NCI-H2196 (cell line): ENCODE measurements at regions not wholly inside any gene's neighbourhood (a gene's known extent, or its start where the extent isn't known, plus 50 kb on each side); places are given as distances from the start of the nearest gene placed in this dataset.
A peak's percentile ranks its signal among the peaks of the same experiment; 100 is the strongest.

Source experiments
- DNase-seq: peaks from one replicate; lab custom pipeline; 2025; ENCODE audit not compliant: unreplicated experiment; lab: John Stamatoyannopoulos, UW

GRCh38 chr9:118459913-118460312, 755.7 kb downstream of the TLR4 start:
- no peak for DNase-seq

DNA sequence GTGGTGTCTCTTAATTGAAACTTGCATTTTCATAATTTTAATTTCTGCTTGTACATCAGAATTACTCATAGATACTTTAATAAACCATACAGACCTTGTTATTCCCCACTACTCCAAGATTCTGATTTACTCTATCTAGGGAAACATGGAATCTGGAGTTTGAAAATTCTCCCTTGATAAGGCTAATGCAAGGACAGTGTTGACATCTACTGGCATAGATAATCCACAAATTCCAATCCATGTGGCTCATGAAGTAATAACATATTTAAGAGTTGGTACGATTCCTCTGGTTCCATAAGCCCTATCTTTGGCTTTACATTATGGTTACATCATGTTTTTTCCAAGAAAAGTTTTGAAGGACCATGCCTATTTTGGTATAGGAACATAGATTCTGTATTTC, 759.2 kb downstream of the TLR4 start:
- DNase-seq = no peak

DNA sequence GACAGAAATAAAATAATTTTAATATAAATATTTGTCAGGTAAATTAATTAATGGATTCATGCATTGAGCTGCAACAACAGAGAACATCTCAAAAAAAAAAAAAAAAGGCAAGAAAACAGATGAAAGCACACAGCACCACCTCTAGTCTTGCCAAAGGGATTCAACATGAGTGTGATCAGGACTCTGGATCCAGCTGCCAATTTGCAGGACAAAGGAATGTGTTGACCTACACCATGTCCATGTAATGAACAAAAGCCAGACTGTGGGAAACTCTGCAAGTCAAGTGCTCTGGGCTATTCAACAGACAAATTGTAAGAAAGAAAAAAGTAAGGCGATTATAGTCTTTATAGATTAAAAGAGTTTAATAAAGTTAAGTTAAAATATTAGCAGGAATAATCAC, 769.3 kb downstream of the TLR4 start:
- peak; percentile 1 for DNase-seq

GRCh38 chr9:118478752-118479151, 774.5 kb downstream of the TLR4 start:
- no peak for DNase-seq

DNA sequence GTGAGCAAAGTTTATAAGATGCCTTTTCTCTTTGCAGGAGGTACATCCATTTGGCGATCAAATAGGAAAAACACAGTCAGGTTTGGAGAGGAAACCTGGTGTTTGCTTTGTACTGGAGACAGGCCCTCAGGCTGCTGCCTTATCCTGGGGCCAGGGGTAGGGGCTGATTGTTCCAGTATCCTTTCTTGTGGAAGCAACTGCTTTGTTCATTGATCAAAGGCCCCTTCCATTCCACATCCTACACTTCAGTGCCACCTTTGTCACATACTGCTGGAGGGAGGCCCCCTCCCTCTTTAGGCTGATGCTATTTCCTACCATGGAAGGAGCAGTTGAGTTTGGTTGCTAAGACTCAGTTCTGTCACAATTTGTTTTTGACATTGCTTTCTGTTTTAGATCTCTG, 778.1 kb downstream of the TLR4 start:
- DNase-seq = no peak

DNA sequence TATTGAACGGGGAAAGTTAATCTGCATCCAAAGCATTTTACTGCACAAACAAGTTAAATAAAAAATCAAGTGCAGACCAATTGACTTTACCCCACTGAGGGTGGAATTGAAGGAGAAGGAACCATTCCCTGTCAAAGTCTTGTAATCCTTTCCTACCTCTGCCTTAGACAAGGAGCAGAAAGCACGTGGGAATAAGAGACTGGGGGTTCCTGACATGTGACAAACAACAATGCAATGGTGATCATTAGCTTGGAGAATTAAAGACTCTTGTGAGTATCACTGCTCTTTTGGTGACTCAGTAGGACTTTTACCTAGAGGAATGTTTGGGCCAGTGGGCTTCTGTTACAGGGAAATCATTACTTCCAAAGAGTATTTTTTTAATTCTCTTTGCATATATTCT, 779.5 kb downstream of the TLR4 start:
- no peak for DNase-seq

DNA sequence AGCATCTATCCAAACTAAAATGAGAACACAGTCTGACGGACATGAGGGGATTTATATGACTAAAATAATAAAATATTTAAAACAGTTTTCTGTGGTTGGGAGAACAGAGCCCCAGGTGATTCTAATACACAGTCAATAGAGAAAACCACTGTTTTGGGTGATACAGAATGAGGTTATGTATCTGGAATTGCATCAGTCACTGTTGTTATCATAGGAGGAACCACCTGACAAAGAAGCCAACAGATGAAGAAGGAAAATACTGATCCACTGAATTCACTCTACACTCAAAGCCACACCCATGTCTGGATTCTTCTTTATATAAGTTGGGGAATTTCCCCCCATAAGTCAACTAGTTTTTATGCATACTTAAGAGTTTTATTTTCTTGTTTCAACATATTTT, 799.0 kb downstream of the TLR4 start:
- DNase-seq = no peak

DNA sequence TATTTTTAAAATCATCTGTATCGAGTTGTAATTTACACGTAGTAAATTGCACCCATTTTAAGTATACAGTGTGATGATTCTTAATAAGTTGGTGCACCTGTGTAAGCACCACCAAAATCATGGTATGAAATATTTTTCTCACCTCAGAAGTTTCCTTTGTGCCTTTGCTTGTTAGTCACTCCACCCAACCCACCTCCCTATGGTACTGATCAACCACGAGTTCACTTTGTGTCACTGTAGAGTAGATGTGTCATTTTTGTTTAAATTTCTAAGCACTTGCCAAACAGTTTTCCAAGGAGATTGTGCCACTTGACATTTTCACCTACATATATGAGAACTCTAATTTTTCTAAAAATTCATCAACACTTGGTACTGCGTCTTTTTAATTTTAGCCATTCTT, 806.5 kb downstream of the TLR4 start:
- no peak for DNase-seq

- DNase-seq = no peak
These were observed 811.7 kb downstream of the TLR4 start for GRCh38 chr9:118515947-118516346.

- DNase-seq = no peak
These were observed 817.1 kb downstream of the TLR4 start for GRCh38 chr9:118521261-118521660.

DNA sequence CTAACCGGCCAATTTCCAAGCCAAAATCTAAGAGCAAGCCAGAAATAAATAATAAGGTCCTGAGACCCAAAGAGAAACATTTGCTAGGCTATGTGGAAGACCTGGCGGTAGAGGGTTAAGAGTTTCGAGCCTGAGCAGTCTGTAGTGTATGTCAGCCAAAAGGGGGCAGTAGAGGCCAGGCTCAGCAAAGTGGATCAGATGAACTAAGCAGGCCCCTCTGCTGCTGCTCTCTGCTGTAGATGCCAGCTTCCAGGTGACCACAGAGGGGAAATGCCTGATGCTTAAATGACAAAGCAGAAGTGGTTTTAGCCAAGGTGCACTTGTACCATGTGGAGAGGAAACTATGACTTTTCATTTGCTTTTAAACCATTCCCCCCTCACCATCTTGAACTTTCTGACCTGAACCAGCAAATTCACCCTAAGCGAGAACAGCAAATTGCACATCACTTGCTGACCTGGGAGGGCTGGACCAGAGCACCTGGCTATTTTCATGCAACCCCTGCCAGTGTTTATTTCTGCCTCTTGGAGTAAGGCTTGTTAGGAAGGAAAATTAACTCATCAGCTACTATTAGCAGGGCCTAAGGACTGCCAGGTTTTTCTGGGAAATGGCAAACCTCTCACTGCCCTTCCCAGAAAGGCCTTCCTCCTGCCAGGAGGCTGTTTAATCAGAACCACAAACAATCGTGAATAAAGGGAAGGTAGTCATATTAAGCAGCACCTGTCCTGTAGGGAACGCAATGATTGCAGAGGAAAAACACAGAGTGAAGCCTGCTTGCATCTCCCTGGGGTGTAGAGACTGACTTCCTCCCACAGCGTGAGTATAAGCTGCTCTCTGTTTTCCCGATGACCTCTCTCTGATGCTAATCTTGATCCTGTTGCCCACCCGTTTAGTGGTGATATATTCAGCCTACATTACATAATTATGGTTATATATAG, 818.2 kb downstream of the TLR4 start:
- peak; percentile 53 for DNase-seq

- no peak for DNase-seq
These were observed 823.1 kb downstream of the TLR4 start for GRCh38 chr9:118527261-118527660.

GRCh38 chr9:118529210-118529609, 825.0 kb downstream of the TLR4 start:
- DNase-seq = no peak

GRCh38 chr9:118529624-118530214, 825.5 kb downstream of the TLR4 start:
- no peak for DNase-seq

DNA sequence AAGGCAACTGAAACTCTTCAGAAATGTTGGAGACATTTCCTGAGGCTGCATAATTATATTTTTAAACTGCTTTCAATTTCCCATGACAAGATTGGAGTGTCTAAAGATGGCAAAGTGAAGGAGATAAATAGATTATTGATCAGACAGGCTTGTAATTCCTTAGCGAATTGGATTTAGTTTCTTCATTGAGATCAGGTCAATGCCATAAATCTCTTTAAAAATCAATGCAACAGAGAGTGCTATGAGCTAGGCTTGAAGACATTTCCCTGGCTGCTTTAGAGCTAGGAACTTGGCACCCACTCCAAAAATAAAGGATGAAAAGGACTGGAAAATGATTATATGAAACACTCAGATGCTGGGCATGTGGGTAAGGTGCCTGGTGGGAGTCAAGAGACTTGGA, 828.4 kb downstream of the TLR4 start:
- no peak for DNase-seq

GRCh38 chr9:118533101-118533500, 828.9 kb downstream of the TLR4 start:
- DNase-seq = no peak

DNA sequence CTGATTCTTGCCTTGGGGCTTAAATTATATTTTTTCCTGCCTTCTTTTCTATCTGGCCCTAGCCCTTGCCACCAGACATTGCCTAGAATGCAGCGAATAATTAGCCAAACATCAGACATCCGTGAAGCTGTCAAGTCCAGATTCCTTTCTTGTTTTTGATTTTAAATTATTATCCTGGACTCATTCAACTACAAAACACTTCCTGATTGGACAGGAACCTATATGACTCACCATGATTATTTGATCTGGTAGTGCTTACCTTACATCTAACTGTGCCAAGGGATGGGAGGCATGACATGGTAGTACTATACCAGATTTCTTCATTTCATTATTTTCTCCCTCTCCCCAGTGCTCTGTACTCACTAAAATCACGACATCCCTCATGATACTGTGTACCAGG, 829.6 kb downstream of the TLR4 start:
- no peak for DNase-seq

- no peak for DNase-seq
These were observed 832.0 kb downstream of the TLR4 start for GRCh38 chr9:118536153-118536552.

DNA sequence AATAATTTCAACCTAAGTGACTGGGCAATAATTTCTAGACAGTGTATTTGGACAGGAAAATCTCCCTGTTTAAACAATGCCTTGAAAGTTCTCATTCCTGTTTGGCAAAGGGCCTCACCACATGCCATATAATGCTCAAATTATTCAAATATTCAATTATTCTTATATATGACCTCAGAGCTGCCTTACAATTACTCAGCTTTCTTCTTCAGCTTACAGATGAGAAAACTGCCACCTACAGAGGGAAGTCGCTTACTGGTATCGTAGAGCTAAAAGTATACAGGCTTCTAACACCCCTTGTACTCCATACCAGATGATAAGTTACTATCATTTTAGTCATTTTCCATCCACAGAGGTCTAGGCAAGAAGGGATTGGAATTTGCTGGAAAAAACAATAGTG, 830.3 kb downstream of the BRINP1 start:
- no peak for DNase-seq

DNA sequence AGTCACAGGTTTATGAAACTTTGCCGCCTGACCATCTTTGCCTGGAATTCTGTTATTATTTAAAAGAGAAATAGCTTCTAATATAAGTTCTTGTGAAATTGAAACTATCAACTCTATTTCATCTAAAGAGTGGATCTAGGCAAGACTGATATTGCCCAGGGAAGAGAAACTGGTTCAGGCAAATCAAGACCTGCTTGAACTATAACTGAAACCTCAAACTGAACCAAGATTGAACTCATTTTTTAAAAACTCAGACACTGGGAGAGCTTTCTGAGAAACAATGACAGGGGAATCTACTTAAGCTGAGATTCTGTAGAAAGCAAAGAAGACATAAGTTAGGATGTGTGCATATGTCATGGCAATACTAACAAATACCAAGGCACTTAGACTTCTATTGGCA, 815.8 kb downstream of the BRINP1 start:
- DNase-seq = no peak

- no peak for DNase-seq
These were observed 814.2 kb downstream of the BRINP1 start for GRCh38 chr9:118554987-118555386.

DNA sequence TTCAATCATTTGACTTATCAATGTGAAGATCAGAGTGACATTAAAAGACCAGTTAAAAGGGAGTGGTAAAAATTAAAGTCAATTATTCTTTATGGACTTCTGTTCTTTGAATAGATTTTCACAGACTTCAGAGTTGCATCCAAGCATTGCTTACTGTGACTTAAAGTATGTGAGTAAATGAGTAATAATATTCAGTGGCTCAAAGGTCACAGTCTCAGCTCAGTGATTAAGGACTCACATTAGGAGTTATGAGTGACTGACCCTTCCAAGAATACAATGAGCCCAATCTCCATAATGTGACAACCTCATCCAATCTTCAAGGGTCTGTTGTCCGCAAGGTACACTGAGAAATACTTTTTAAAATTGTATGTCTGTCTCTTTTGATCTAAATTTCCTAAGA, 811.2 kb downstream of the BRINP1 start:
- no peak for DNase-seq

DNA sequence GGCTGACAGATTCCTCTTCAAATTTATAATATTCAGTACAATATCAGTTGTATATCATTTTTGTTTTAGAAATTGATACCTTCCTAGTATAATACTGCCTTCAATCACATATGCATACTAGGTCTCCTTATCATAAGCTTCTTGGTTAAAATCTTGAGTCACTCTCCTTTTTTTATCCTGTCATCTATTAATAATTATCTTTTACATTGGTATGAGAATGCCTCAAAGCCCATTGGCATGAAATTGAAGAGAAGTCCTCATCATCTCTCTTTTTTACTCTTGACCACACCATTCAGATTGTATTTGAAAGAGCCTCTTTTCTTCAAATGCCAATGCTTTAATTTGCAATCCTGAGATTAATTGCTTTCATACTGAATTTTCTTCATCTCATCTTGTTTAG, 810.3 kb downstream of the BRINP1 start:
- no peak for DNase-seq
